Sciatic nerve (tissue), 2 donors: ENCODE measurements at regions not wholly inside any gene's neighbourhood (a gene's known extent, or its start where the extent isn't known, plus 50 kb on each side); places are given as distances from the start of the nearest gene placed in this dataset.
"Not testable (repeated sequence)": the region's sequence is repeated elsewhere in the genome, so short reads cannot be mapped to it uniquely, and the experiment has no call there.

Experiments
- ATAC-seq: fragments of 200-7000 bp; cut with Tn5 transposase; one replicate; pipeline ENCODE4 v1.9.1; 2020; ENCODE audit warnings: mild to moderate bottlenecking, moderate library complexity
- DNase-seq: peaks from one replicate; pipeline ENCODE4 v3.0.0-alpha.2; 2020; ENCODE audit warnings: low spot score
- intact Hi-C: fragments of 100-400 bp; cut with DNase I; formaldehyde crosslinking; loops from one replicate; pipeline ENCODE4 v1.14.2; 2022
- donor health status: DM: no; HTN: no; CAD: no.
- donor health status: DM: no; HTN: no; CAD: no.

GRCh38 chr4:27115221-27115620 lies 254.6 kb downstream of the STIM2 start:
- no peak for ATAC-seq
- intact Hi-C loops = no loop called here
- no peak for DNase-seq

GRCh38 chr4:27117453-27117852 lies 256.8 kb downstream of the STIM2 start:
- DNase-seq (no peak), ATAC-seq (no peak)
- intact Hi-C loops = no loop called here

GRCh38 chr4:27119239-27119638 lies 258.6 kb downstream of the STIM2 start:
- DNase-seq (no peak), ATAC-seq (no peak)
- intact Hi-C loops = no loop called here

GRCh38 chr4:27121830-27122229 lies 261.2 kb downstream of the STIM2 start:
- intact Hi-C loops = no loop called here
- DNase-seq (no peak), ATAC-seq (no peak)

GRCh38 chr4:27123123-27123768 lies 262.6 kb downstream of the STIM2 start:
- ATAC-seq (no peak), DNase-seq (no peak)
- intact Hi-C loops = no loop called here

GRCh38 chr4:27123769-27124124 lies 263.1 kb downstream of the STIM2 start:
- no peak for ATAC-seq
- DNase-seq = no peak
- intact Hi-C loops = no loop called here

GRCh38 chr4:27126895-27127294 lies 266.3 kb downstream of the STIM2 start:
- ATAC-seq, intact Hi-C loops, DNase-seq: not testable (repeated sequence)

- DNase-seq (no peak), ATAC-seq (no peak)
- intact Hi-C loops = no loop called here
Measured at GRCh38 chr4:27128443-27128842, 267.8 kb downstream of the STIM2 start.

- ATAC-seq (no peak), DNase-seq (no peak)
- intact Hi-C loops = no loop called here
Measured at GRCh38 chr4:27129871-27130366, 269.3 kb downstream of the STIM2 start.

- DNase-seq (no peak), ATAC-seq (no peak)
- intact Hi-C loops = no loop called here
Measured at GRCh38 chr4:27132497-27132896, 271.9 kb downstream of the STIM2 start.

- ATAC-seq = no peak
- intact Hi-C loops = no loop called here
Measured at GRCh38 chr4:27140486-27140885, 279.8 kb downstream of the STIM2 start.

GRCh38 chr4:27141530-27141929 lies 280.9 kb downstream of the STIM2 start:
- intact Hi-C loops = no loop called here
- no peak for ATAC-seq

More at GRCh38 chr4:27140486-27140885, 279.8 kb downstream of the STIM2 start:
- DNase-seq = no peak

GRCh38 chr4:27142841-27143240 lies 282.2 kb downstream of the STIM2 start:
- ATAC-seq = no peak
- intact Hi-C loops = no loop called here
- no peak for DNase-seq

More at GRCh38 chr4:27141530-27141929, 280.9 kb downstream of the STIM2 start:
- no peak for DNase-seq

- ATAC-seq = peak; percentile 44
- DNase-seq = no peak
Measured at GRCh38 chr4:27145597-27145996, 285.0 kb downstream of the STIM2 start.

GRCh38 chr4:27148211-27148895 lies 287.7 kb downstream of the STIM2 start:
- intact Hi-C loops = no loop called here
- ATAC-seq (no peak), DNase-seq (no peak)

More at GRCh38 chr4:27145597-27145996, 285.0 kb downstream of the STIM2 start:
- intact Hi-C loops = no loop called here

- intact Hi-C loops = no loop called here
- ATAC-seq = no peak
Measured at GRCh38 chr4:27149541-27150212, 289.0 kb downstream of the STIM2 start.

GRCh38 chr4:27152703-27153102 lies 292.1 kb downstream of the STIM2 start:
- no peak for DNase-seq
- ATAC-seq = no peak
- intact Hi-C loops = no loop called here

More at GRCh38 chr4:27149541-27150212, 289.0 kb downstream of the STIM2 start:
- no peak for DNase-seq

- ATAC-seq (peak; percentile 67), DNase-seq (no peak)
- intact Hi-C loops = no loop called here
Measured at GRCh38 chr4:27154706-27155105, 294.1 kb downstream of the STIM2 start.

GRCh38 chr4:27161191-27161590 lies 300.6 kb downstream of the STIM2 start:
- intact Hi-C loops = no loop called here

GRCh38 chr4:27168783-27169182 lies 308.1 kb downstream of the STIM2 start:
- intact Hi-C loops = loop anchor here (2.0 kb wide), 1 partner anchor 74 kb away; no protein-coding TSS in a partner anchor
- no peak for ATAC-seq
- DNase-seq = no peak

More at GRCh38 chr4:27161191-27161590, 300.6 kb downstream of the STIM2 start:
- ATAC-seq = no peak
- DNase-seq = no peak
